ENCODE measurements at regions not wholly inside any gene's neighbourhood (a gene's known extent, or its start where the extent isn't known, plus 50 kb on each side); places are given as distances from the start of the nearest gene placed in this dataset.

- TF ChIP-seq CTCF (conservative IDR thresholded peaks at IDR 0.05; ENCODE audit: low read depth in 2 of 2) = no peak
- no peak for TF ChIP-seq POLR2AphosphoS5 (IDR thresholded peaks at IDR 0.05; ENCODE audit: low read depth)
- TF ChIP-seq EZH2phosphoT487 (IDR thresholded peaks at IDR 0.05; ENCODE audit: unreplicated experiment) = no peak
- no peak for TF ChIP-seq REST (IDR thresholded peaks at IDR 0.05; ENCODE audit: unreplicated experiment)
- no peak for TF ChIP-seq EZH2 (IDR thresholded peaks at IDR 0.05; ENCODE audit: low read depth, unreplicated experiment)
- TF ChIP-seq ZNF331 (CRISPR knock-in tag; IDR thresholded peaks at IDR 0.05; ENCODE audit: low read depth) = no peak
Observed at GRCh38 chr7:20479706-20480105, 135.8 kb upstream of the ABCB5 start.
